ENCODE measurements at regions not wholly inside any gene's neighbourhood (a gene's known extent, or its start where the extent isn't known, plus 50 kb on each side); places are given as distances from the start of the nearest gene placed in this dataset.

DNA sequence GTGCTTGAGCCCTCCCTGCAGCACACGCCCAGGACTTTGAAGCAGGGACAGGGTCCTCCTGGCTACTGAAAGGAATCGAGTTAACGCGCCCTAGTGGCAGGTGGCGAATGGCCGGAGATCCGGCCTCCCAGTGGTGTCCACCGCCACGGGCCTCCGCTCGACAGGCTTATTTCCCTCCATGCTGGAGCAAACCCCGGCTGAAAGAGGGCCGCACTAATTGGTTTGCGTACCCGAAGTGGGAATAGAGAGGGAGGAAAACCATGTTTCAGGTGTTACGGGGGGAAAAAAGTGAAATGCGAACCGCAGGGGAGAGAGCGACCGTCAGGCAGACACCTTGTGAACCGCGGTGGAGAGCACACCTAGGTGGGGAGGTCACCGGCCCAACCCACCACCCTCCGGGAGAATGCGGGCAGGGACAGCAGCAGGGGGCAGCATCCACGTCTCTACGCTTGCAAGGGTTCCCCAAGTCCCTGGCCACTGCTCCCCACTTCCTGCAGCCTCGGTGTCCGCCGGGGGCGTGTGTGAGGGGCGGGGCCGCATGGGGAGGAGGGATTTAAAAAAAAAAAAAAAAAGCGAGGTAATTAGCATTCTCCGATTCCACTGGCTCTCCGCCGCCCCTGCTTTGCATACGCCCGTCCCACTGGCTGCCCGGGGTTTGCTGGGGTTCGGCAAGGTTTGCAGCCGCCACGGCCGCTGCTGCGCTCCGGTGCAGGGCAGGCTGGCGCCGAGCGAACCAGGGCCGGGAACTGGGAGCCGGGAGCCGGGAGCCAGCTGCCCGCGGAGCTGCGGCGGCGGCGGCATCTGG is 224.6 kb upstream of the CRY1 start:
- no peak overlapping the region for H3K23ac ChIP-seq (ENCODE audit: insufficient read length)
- peak overlapping the region; percentile 99 for H2AFZ ChIP-seq (ENCODE audit: low read length)
- no peak overlapping the region for H2BK120ac ChIP-seq (replicated peaks; ENCODE audit: low read depth, low read length)
- H4K5ac ChIP-seq (ENCODE audit: insufficient read length, low read depth, low read length) = no peak overlapping the region
- H2BK12ac ChIP-seq (ENCODE audit: low read depth, low read length) = no peak overlapping the region
- no peak overlapping the region for H4K91ac ChIP-seq (replicated peaks; ENCODE audit: insufficient read length, low read length)
- CTCF ChIA-PET (ENCODE audit: partially characterized antibody) = interaction anchor here (0.7 to 7.8 kb wide), 12 partner anchors 10 to 185 kb away, joined by 3 to 94 read pairs (median 3); no protein-coding TSS in a partner anchor
- H3K27me3 ChIP-seq (replicated peaks in 1 of 4; ENCODE audit: control insufficient read depth in 3 of 4, extremely low read depth in 1 of 4, insufficient read depth in 3 of 4, low read length in 3 of 4) = peaks cover 7 to 37% (median 34%) of the 10 kb centered on the region in 4 experiments
- peak overlapping the region; percentile 55 to 77 (median 70) for H3K4me3 ChIP-seq (ENCODE audit: extremely low read depth in 1 of 4, insufficient read depth in 2 of 4, low read depth in 3 of 4, low read length in 4 of 4)
- H2AK5ac ChIP-seq (ENCODE audit: low read depth, low read length) = no peak overlapping the region
- POLR2A ChIA-PET (ENCODE audit: partially characterized antibody) = interaction anchor here (1.3 to 1.4 kb wide), 4 partner anchors 12 to 84 kb away, joined by 4 to 5 read pairs (median 4); no protein-coding TSS in a partner anchor
- no peaks in the 10 kb centered on the region for H3K79me2 ChIP-seq (ENCODE audit: control insufficient read depth in 1 of 2, insufficient read depth in 2 of 2, low read length in 2 of 2)
- no peaks in the 10 kb centered on the region for H3K36me3 ChIP-seq (ENCODE audit: control insufficient read depth in 2 of 4, insufficient read depth in 4 of 4, low read length in 3 of 4)
- peaks cover 0 to 9% of the 10 kb centered on the region in 2 experiments for H4K20me1 ChIP-seq (replicated peaks in 1 of 2; ENCODE audit: control insufficient read depth in 1 of 2, insufficient read depth in 2 of 2, low read length in 2 of 2)
- no peak overlapping the region for H3K27ac ChIP-seq (ENCODE audit: low read depth, low read length)
- no peak for FAIRE-seq
- no peaks in the 10 kb centered on the region for H3K79me1 ChIP-seq (ENCODE audit: low read depth, low read length)
- H3K9me3 ChIP-seq (ENCODE audit: insufficient read depth in 2 of 2, low read depth in 1 of 2, low read length in 1 of 2) = no peaks in the 10 kb centered on the region
- no peak overlapping the region for H2BK20ac ChIP-seq (ENCODE audit: low read length)
- 0 out of 2 replicates have a peak overlapping the region, but pooled peaks have one; percentile 2 for H3K18ac ChIP-seq (ENCODE audit: extremely low read depth, low read length)
- H4K8ac ChIP-seq (ENCODE audit: extremely low read depth, insufficient read depth, low read length) = no peak overlapping the region
- peaks cover 0 to 12% (median 5%) of the 10 kb centered on the region in 4 experiments; a peak in 4 of 7 replicates for H3K4me1 ChIP-seq (replicated peaks in 1 of 4; ENCODE audit: control insufficient read depth in 3 of 4, insufficient read depth in 4 of 4, low read length in 3 of 4)
- no peak overlapping the region for H3K56ac ChIP-seq (replicated peaks; ENCODE audit: insufficient read length, low read depth, low read length)
- H3K4ac ChIP-seq (replicated peaks; ENCODE audit: insufficient read length, low read depth, low read length) = no peak overlapping the region
- H3K14ac ChIP-seq (ENCODE audit: insufficient read length) = no peak overlapping the region
- peak overlapping the region; percentile 84 to 99 for H3K4me2 ChIP-seq (ENCODE audit: insufficient read depth in 1 of 2, low read depth in 2 of 2, low read length in 2 of 2)
- peaks cover 32% of the 10 kb centered on the region for H3K23me2 ChIP-seq (ENCODE audit: low read depth, low read length)
- no peak overlapping the region; the same call in 1 of the 2 replicates for H2BK15ac ChIP-seq (ENCODE audit: low read length)
- 2% methylated on average over 51 of the region's 58 CpGs; no CpG with 5 or more reads in 1 of the 2 experiments for WGBS, 2 experiments (ENCODE audit: extremely low coverage in 1 of 2, insufficient coverage in 1 of 2, insufficient read length in 1 of 2, insufficient replicate concordance in 2 of 2, low coverage in 1 of 2, low lambda C conversion rate in 2 of 2, missing lambda C conversion rate in 1 of 2)
- no peak overlapping the region for H2BK5ac ChIP-seq (ENCODE audit: low read depth, low read length)
- peak; percentile 73 to 85 for DNase-seq (ENCODE audit: low read depth in 1 of 2, low spot score in 2 of 2)
- H3K9ac ChIP-seq (replicated peaks in 1 of 4; ENCODE audit: extremely low read depth in 1 of 4, low read depth in 3 of 4, low read length in 3 of 4) = peak overlapping the region in 2 of 4 experiments; percentile 7 to 43; a peak in 3 of 7 replicates
- TF ChIP-seq TBP (IDR thresholded peaks at IDR 0.05; ENCODE audit: low read depth, low read length) = peak; percentile 46; the same call in 1 of the 2 replicates
- TF ChIP-seq, protein P1, sequence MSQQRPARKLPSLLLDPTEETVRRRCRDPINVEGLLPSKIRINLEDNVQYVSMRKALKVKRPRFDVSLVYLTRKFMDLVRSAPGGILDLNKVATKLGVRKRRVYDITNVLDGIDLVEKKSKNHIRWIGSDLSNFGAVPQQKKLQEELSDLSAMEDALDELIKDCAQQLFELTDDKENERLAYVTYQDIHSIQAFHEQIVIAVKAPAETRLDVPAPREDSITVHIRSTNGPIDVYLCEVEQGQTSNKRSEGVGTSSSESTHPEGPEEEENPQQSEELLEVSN (IDR thresholded peaks at IDR 0.05) = peak; percentile 74
- TF ChIP-seq MAFK (IDR thresholded peaks at IDR 0.05; ENCODE audit: low read depth, low read length) = no peak
- TF ChIP-seq RBBP5 (IDR thresholded peaks at IDR 0.05; ENCODE audit: borderline replicate concordance, low read depth, low read length) = 0 out of 2 replicates have a peak, but pooled peaks have one; percentile 61
- TF ChIP-seq EZH2 (IDR thresholded peaks at IDR 0.05; ENCODE audit: low read depth, low read length, severe bottlenecking) = no peak
- TF ChIP-seq BCL11A (IDR thresholded peaks at IDR 0.05; ENCODE audit: low read depth in 2 of 2, low read length in 2 of 2) = no peak
- TF ChIP-seq PHF8 (conservative IDR thresholded peaks at IDR 0.05; ENCODE audit: low read depth, low read length) = no peak
- TF ChIP-seq USF2 (IDR thresholded peaks at IDR 0.05; ENCODE audit: low read length) = no peak
- TF ChIP-seq POLR2AphosphoS5 (IDR thresholded peaks at IDR 0.05; ENCODE audit: low read depth, low read length) = no peak

Data from H1 (cell line).